Stimulated activated naive CD8-positive, alpha-beta T cell treated with anti-CD3 and anti-CD28 coated beads, Interleukin-15, amount 100 ng/mL, for 72 hours (primary cell): ENCODE measurements at regions not wholly inside any gene's neighbourhood (a gene's known extent, or its start where the extent isn't known, plus 50 kb on each side); places are given as distances from the start of the nearest gene placed in this dataset.

Source experiments
- ATAC-seq: fragments of 150-1000 bp; cut with Tn5 transposase; 2 replicates; pipeline ENCODE4 v1.10.0; 2021; ENCODE audit warnings: mild to moderate bottlenecking, moderate library complexity
- DNase-seq, 2 donors: peaks; one replicate each; pipeline ENCODE4 v3.0.0; 2021 to 2022
- H3K27ac Mint-ChIP-seq, 2 donors: one replicate each; pipeline ENCODE4 v1.8.0; 2022; ENCODE audit warnings: mild to moderate bottlenecking in 2 of 2, mixed read lengths in 2 of 2, moderate library complexity in 2 of 2
- H3K27me3 Mint-ChIP-seq: one replicate; pipeline ENCODE4 v1.8.0; 2022; ENCODE audit warnings: mixed read lengths
- H3K4me1 Mint-ChIP-seq: one replicate; pipeline ENCODE4 v1.8.0; 2022; ENCODE audit warnings: mild to moderate bottlenecking, mixed read lengths
- H3K4me3 Mint-ChIP-seq, 2 donors: one replicate each; pipeline ENCODE4 v1.8.0; 2022; ENCODE audit warnings: mild to moderate bottlenecking in 2 of 2, mixed read lengths in 2 of 2, moderate library complexity in 1 of 2
- H3K9me3 Mint-ChIP-seq, 2 donors: one replicate each; pipeline ENCODE4 v1.8.0; 2022; ENCODE audit warnings: mixed read lengths in 2 of 2

- Mint-ChIP-seq H3K4me1 (no peaks in the 10 kb centered on the region), H3K27ac (no peak overlapping the region), H3K27me3 (peaks cover 54% of the 10 kb centered on the region), H3K9me3 (no peaks in the 10 kb centered on the region), H3K4me3 (no peak overlapping the region)
- no peak for DNase-seq
- ATAC-seq: no peak
Measured at GRCh38 chr3:124600765-124601164, 129.5 kb upstream of the UMPS start.

- Mint-ChIP-seq H3K27ac (no peak overlapping the region), H3K9me3 (no peaks in the 10 kb centered on the region), H3K4me3 (no peak overlapping the region), H3K4me1 (no peaks in the 10 kb centered on the region), H3K27me3 (peaks cover 54% of the 10 kb centered on the region)
- no peak for DNase-seq
- no peak for ATAC-seq
Measured at GRCh38 chr3:124601190-124601589, 129.1 kb upstream of the UMPS start.

DNA sequence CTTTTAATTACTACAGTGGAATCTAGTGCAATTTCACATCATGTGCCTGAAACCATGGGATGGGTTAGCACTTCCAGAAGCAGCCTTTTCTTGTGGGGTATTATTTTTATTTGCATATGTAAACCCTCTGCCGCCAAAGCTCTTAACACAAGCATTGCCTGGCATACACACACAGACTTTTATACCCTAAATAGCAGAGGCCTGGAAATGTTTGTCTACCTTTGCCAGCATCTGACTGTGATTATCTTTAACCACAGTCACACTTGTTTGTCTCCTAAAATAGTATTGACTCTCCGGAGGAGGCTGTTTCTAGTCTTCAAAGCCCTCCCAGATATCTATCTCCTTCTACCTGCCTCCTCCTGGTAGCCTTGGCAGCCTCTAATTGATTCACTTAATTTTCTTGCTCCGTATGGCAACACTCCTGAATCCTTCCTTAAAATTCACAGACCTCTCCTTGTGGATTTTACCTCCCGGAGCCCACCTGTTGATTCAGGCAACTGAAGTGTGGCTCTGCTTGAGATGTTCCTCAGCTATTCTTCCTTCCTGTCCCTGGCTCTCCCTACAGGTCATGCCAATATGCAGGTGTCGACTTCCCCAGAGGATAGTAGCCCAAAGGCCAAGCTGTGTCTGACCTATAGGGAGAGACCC is 127.1 kb upstream of the UMPS start:
- H3K27ac Mint-ChIP-seq: no peak overlapping the region
- ATAC-seq: no peak
- peaks cover 45% of the 10 kb centered on the region for H3K27me3 Mint-ChIP-seq
- no peak for DNase-seq
- H3K9me3 Mint-ChIP-seq: no peaks in the 10 kb centered on the region
- H3K4me1 Mint-ChIP-seq: no peaks in the 10 kb centered on the region
- no peak overlapping the region for H3K4me3 Mint-ChIP-seq

DNA sequence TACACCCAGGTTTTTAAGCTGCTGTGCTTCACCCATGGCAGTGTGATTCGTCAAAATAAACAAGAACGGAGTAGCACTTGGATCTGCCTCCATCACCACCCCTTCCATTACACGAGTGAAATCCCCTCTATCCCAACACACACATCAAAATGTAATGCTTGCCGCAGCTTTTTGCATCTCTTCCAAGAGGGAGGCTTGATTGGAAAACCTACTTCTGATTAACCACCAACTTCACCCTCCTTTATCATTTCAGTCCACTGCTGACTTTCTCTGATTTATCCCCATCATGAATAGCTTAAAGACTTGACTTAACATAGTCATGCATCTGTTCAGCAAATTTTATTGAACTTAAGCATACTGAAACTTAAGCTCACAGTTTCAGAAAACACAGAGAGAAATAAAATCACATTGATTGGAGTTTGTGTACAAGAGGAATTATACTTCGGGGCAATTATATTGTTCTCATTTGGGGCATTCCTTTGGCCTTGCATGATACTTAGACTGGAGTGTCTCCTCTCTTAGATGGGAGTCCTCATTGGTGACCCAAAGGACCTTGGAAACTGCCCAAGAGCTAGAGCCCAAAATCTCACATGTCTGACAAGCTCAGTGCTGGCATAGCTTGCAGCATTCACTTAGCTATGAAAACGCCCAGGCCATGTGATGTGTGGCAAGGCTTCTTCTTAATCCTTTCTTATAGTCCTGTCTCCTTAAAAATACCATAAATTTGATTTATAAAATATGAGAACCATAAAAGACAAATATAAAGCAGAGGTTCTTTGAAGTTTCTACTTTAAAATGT is 124.3 kb upstream of the UMPS start:
- no peak for ATAC-seq
- H3K4me1 Mint-ChIP-seq: no peaks in the 10 kb centered on the region
- H3K9me3 Mint-ChIP-seq: no peaks in the 10 kb centered on the region
- peaks cover 40% of the 10 kb centered on the region for H3K27me3 Mint-ChIP-seq
- no peak overlapping the region for H3K4me3 Mint-ChIP-seq
- H3K27ac Mint-ChIP-seq: no peak overlapping the region
- DNase-seq: no peak

DNA sequence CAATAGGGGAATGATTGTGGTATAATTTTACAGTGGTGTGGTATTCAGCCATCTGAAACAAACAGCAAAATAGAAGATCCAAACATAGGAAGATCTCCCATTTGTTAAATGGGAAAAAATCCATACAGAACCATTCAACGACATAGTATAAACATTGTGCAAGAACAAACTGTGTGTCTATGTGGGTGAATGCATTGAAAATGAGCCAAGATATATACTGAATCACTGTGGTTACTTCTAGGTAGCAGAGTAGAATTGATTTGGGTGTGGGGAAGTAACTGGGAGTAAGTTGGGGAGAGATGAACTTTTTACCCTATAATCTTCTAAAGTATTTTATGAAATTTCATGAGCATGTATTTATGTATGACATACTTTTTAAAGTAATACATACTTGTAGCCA is 123.1 kb upstream of the UMPS start:
- peaks cover 29% of the 10 kb centered on the region for H3K27me3 Mint-ChIP-seq
- no peak for DNase-seq
- no peaks in the 10 kb centered on the region for H3K9me3 Mint-ChIP-seq
- ATAC-seq: no peak
- no peak overlapping the region for H3K27ac Mint-ChIP-seq
- no peak overlapping the region for H3K4me3 Mint-ChIP-seq
- H3K4me1 Mint-ChIP-seq: no peaks in the 10 kb centered on the region

DNA sequence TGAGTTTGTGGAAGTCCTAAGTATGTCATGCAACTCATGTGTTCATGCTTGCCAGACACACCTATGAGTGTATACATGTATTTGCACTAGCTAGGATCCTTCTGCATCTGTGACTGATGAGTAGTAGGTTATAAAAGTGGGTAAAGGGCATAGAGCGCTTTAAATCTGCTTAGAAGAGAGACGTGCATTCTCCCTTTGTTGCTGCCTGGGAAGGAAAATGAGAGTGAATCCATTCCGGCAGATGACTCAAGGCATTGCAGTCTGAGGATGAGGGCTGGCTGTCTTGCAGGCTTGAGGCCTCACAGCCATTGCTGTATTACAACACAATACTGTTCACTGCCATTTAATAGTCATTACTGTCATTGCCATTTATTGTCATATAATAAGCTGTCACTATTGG is 120.8 kb upstream of the UMPS start:
- H3K4me3 Mint-ChIP-seq: no peak overlapping the region
- no peaks in the 10 kb centered on the region for H3K9me3 Mint-ChIP-seq
- DNase-seq (no peak), ATAC-seq (no peak)
- H3K27ac Mint-ChIP-seq: no peak overlapping the region
- peaks cover 7% of the 10 kb centered on the region for H3K27me3 Mint-ChIP-seq
- H3K4me1 Mint-ChIP-seq: no peaks in the 10 kb centered on the region

GRCh38 chr3:124610130-124610529 is 120.1 kb upstream of the UMPS start:
- Mint-ChIP-seq H3K27me3 (peaks cover 14% of the 10 kb centered on the region), H3K27ac (peak overlapping the region in 1 of 2 donors; percentile 43), H3K9me3 (no peaks in the 10 kb centered on the region), H3K4me3 (no peak overlapping the region), H3K4me1 (peaks cover 1% of the 10 kb centered on the region)
- no peak for DNase-seq
- no peak for ATAC-seq

- no peak overlapping the region for H3K4me3 Mint-ChIP-seq
- no peak for DNase-seq
- no peak for ATAC-seq
- H3K9me3 Mint-ChIP-seq: no peaks in the 10 kb centered on the region
- peaks cover 21% of the 10 kb centered on the region for H3K27me3 Mint-ChIP-seq
- peaks cover 15% of the 10 kb centered on the region for H3K4me1 Mint-ChIP-seq
- H3K27ac Mint-ChIP-seq: no peak overlapping the region
Measured at GRCh38 chr3:124611520-124611919, 118.7 kb upstream of the UMPS start.

DNA sequence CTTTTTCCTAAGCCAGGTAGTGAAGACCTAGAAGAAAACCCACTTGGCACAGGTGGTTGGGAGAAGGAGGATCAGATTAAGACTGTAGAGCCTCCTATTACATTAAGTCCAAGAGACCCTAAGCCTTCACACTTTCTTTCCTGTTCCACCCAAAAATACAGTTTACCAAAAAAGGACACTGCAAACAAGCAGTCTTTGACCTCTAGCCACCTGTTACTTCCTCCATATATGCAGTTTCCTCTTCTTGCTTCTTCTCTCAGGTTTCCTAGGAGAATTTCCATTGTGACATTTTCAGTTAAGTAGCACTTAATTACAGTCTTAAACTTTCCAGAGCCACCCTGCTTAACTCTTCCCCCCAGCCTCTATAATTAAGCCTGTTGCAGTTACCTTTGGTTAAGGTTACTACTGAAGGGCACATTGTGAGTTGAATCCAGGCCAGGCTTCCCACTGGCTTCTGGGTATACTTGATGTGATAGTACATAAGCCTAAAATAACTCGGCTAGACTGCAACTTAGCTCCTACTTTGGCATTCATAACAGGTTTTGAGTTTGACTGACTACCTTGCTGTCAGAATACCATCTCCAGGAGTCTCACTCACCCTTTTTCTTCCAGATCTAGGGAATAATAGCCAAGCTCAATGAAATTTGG is 114.2 kb upstream of the UMPS start:
- Mint-ChIP-seq H3K27ac (peak overlapping the region in 1 of 2 donors; percentile 9), H3K4me3 (no peak overlapping the region), H3K27me3 (peaks cover 20% of the 10 kb centered on the region), H3K4me1 (peaks cover 40% of the 10 kb centered on the region), H3K9me3 (no peaks in the 10 kb centered on the region)
- DNase-seq (no peak), ATAC-seq (no peak)

GRCh38 chr3:124617177-124617576 is 113.1 kb upstream of the UMPS start:
- H3K27ac Mint-ChIP-seq: no peak overlapping the region

GRCh38 chr3:124619887-124620599 is 110.2 kb upstream of the UMPS start:
- H3K27me3 Mint-ChIP-seq: peaks cover 15% of the 10 kb centered on the region
- peak overlapping the region; percentile 59 to 78 for H3K4me3 Mint-ChIP-seq
- H3K9me3 Mint-ChIP-seq: no peaks in the 10 kb centered on the region
- peaks cover 58% of the 10 kb centered on the region for H3K4me1 Mint-ChIP-seq
- ATAC-seq (peak; percentile 81), DNase-seq (no peak)
- H3K27ac Mint-ChIP-seq: peak overlapping the region in 1 of 2 donors; percentile 66

More at GRCh38 chr3:124617177-124617576, 113.1 kb upstream of the UMPS start:
- peaks cover 45% of the 10 kb centered on the region for H3K4me1 Mint-ChIP-seq
- no peak for DNase-seq
- H3K9me3 Mint-ChIP-seq: no peaks in the 10 kb centered on the region
- no peak overlapping the region for H3K4me3 Mint-ChIP-seq
- no peak for ATAC-seq
- peaks cover 20% of the 10 kb centered on the region for H3K27me3 Mint-ChIP-seq

DNA sequence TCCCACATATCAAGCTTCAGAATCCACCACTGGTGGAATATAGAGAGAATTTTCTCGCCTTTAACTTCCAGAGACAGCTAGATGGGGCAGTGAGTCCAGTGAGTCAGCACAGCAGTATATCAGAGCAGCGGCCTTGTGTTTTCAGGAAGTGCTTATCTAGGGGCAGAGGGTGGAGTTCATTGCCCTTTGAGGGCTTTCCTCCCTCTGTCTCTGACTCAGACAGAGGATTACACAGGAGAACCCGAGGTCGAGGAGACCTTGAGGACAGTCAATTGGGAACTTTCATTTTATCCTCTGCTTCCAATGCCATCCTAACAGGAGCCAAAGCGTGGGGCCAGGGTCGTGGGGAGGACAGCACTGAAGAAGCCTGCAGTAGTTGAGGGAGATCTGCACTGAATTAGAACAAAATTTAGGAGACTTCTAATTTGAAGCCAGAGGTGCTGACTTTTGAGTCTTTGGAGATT is 109.6 kb upstream of the UMPS start:
- Mint-ChIP-seq H3K27ac (peak overlapping the region; percentile 66 to 84), H3K27me3 (peaks cover 9% of the 10 kb centered on the region), H3K4me3 (peak overlapping the region; percentile 59 to 78), H3K9me3 (no peaks in the 10 kb centered on the region), H3K4me1 (peaks cover 53% of the 10 kb centered on the region)
- ATAC-seq (peak; percentile 81), DNase-seq (peak; percentile 13)

DNA sequence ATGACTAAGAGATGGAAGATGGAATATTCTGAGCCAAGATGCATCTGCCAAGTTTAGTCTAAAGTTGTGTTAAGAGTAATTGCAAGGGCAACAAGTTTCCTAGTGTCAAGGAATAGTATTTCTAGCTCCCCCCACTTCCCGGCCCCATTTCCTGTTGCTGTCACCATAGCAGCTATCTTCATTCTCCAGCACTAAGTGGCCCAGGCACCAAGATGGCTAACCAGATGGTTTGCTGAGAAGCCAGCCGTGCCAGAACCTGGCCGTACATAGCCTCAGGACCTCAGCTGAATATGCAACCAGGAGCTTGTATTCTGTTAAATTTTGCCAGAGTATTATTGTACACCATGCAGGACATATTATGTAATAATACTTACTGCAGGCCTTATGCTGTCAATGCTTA is 108.8 kb upstream of the UMPS start:
- no peak overlapping the region for H3K27ac Mint-ChIP-seq
- DNase-seq: no peak
- peaks cover 7% of the 10 kb centered on the region for H3K27me3 Mint-ChIP-seq
- peaks cover 44% of the 10 kb centered on the region for H3K4me1 Mint-ChIP-seq
- no peaks in the 10 kb centered on the region for H3K9me3 Mint-ChIP-seq
- ATAC-seq: no peak
- H3K4me3 Mint-ChIP-seq: no peak overlapping the region

- H3K4me3 Mint-ChIP-seq: no peak overlapping the region
Measured at GRCh38 chr3:124625074-124625473, 105.2 kb upstream of the UMPS start.

DNA sequence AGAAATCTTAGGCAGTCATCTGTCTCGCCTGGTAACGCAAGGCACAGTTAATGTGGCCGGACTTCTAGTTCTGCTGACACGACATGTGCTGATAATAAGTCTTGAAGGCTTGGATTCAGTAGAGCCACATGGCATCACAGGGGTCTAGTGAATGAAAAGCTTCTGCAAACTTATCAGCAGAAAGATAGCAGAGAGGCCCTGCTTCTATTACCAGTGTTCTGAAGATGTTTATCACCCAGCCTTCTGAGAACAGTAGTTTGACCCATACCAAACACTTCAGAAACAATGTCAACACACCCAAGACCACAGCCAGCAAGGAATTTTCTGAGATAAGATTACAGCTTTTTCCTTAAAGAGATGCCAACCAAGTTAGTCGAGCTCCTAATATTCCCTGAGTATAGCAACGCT is 102.7 kb upstream of the UMPS start:
- Mint-ChIP-seq H3K27ac (no peak overlapping the region), H3K27me3 (peaks cover 23% of the 10 kb centered on the region), H3K4me1 (peaks cover 14% of the 10 kb centered on the region), H3K9me3 (no peaks in the 10 kb centered on the region), H3K4me3 (no peak overlapping the region)
- ATAC-seq (no peak), DNase-seq (no peak)

More at GRCh38 chr3:124625074-124625473, 105.2 kb upstream of the UMPS start:
- Mint-ChIP-seq H3K9me3 (no peaks in the 10 kb centered on the region), H3K27ac (no peak overlapping the region), H3K27me3 (peaks cover 7% of the 10 kb centered on the region), H3K4me1 (peaks cover 28% of the 10 kb centered on the region)
- ATAC-seq (no peak), DNase-seq (no peak)
